ENCODE measurements at regions not wholly inside any gene's neighbourhood (a gene's known extent, or its start where the extent isn't known, plus 50 kb on each side); places are given as distances from the start of the nearest gene placed in this dataset.

DNA sequence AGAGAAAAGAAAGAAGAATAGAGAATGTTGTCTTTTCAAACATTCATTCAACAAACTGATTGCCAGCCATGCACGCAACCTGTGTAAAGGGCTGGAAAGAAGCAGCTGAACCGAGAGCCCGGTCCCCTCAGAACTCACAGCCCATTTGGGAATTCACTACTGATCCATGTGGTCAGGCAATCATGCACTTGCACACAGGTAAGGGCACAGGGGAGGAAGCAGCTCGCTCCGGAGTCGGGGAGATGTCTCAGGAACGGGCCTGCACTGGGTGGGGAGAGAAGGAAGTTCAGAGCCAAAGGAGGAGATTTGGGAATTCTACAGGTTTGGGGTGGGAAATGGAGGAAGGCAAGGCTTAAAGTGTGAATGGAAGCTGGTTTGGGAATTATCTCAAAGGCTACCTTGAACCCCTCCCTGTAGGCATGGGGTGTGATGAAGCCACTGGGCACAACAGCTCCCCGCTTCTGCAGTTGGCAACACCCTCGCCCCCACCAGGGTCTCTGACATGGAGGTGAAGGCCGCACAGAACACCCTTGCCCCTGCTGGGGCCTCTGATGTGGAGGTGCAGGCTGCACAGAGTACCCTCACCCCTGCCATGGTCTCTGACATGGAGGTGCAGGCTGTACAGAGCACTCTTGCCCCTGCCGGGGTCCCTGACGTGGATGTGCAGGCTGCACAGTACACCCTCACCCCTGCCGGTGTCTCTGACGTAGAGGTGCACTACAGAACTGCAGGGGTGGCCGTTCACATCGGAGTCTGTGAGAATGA lies 194.4 kb upstream of the RNF32 start:
- in situ Hi-C loops (cut with HindIII; ENCODE audit: low pct_unique_long_range_greater_than_20kb, low sequenced_read_pairs): no loop called here

DNA sequence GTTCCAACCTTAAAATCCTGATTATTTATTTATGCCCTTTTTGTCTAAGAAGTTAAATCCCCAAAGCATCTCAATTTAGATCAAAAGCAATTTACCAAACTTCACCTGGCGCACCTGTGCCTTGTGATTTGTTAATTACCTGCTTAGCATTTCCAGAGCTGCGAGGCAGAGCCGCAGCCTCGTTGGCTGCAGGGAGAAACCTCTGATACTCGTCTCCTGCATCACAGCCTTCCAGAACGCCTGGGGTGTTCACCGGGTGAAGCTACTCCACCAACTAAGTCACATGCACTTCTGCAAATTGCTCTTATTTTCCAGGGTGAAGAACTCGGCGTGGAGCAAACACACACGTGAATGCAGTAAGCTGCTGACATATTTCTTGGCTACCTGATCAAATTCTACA lies 198.1 kb upstream of the RNF32 start:
- in situ Hi-C loops (cut with HindIII; ENCODE audit: low pct_unique_long_range_greater_than_20kb, low sequenced_read_pairs): no loop called here
- DNase-seq (ENCODE audit: low read depth in 1 of 2, low spot score in 1 of 2): no peak
- TF ChIP-seq JUND (IDR thresholded peaks at IDR 0.05; ENCODE audit: low read depth): no peak

More for the DNA sequence above, 194.4 kb upstream of the RNF32 start:
- no peak for DNase-seq (ENCODE audit: low read depth in 1 of 2, low spot score in 1 of 2)
- TF ChIP-seq JUND (IDR thresholded peaks at IDR 0.05; ENCODE audit: low read depth): no peak

DNA sequence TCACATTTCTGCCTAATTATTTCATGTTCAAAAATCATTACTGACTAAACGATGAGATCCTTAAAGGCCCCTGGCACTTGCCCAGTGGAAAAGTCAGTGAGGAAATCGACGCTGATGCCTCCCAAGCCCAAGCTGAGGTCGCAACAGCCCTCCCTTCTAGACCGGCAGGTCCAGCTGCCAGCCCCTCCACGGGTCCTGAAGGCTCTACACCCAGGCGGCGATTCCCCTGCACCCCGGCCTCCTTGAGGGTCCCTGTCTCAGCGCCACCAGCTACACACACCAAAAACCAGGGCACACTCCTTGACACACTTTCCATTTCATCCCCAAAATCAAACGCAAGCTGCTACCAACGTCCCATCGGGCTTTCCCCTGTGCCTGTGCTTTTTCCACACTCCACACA lies 200.1 kb upstream of the RNF32 start:
- TF ChIP-seq JUND (IDR thresholded peaks at IDR 0.05; ENCODE audit: low read depth): no peak
- in situ Hi-C loops (cut with HindIII; ENCODE audit: low pct_unique_long_range_greater_than_20kb, low sequenced_read_pairs): no loop called here

DNA sequence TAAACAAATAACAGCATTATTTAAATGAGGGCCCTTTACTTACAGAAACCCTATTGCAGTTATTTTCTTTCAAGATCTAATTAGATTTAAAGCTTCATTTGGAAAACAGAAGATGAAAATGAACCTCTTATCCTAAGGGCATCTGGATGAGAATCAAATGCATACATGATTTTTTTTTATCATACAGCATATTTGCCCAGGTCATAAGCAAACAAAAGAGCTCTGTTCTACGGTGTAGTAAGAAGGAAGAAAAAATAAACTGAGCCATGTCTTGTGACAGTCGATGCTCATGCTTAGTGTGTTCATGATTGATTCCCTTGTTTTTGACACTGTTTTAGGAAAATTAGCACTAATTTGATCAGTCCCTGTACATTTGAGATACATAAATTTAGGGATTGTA lies 202.6 kb upstream of the RNF32 start:
- DNase-seq (ENCODE audit: low read depth in 1 of 2, low spot score in 1 of 2): no peak
- in situ Hi-C loops (cut with HindIII; ENCODE audit: low pct_unique_long_range_greater_than_20kb, low sequenced_read_pairs): no loop called here
- no peak for TF ChIP-seq JUND (IDR thresholded peaks at IDR 0.05; ENCODE audit: low read depth)

More for the DNA sequence above, 200.1 kb upstream of the RNF32 start:
- DNase-seq (ENCODE audit: low read depth in 1 of 2, low spot score in 1 of 2): no peak

DNA sequence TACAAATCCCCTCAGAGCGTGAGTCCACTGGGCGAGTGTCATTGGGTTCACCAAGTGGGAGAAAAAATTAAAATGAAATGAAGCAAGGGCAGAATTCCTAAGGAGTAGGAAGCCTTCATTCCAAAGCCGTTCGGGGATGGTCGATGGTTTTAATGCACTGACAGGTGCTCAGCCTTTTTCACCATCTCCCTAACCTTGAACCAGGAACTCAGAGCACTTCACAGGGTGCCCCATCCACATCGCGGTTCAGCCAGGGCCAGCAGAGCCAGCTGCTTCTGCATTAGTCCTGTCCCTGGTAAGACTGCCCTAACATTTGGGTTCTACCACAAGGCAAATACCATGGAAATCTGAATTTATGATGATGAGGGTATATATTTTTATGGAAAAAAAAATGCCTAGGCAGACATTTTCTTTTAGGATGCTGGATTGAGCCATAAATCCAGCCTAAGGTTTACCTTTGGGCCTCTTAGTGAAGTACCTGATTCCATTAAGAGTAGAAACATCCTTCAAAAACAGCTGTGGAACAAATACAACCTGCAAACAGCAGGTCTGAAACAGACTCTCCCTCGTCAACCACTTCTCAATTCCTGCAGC lies 203.5 kb upstream of the RNF32 start:
- no peak for TF ChIP-seq JUND (IDR thresholded peaks at IDR 0.05; ENCODE audit: low read depth)
- DNase-seq (ENCODE audit: low read depth in 1 of 2, low spot score in 1 of 2): no peak
- in situ Hi-C loops (cut with HindIII; ENCODE audit: low pct_unique_long_range_greater_than_20kb, low sequenced_read_pairs): no loop called here

DNA sequence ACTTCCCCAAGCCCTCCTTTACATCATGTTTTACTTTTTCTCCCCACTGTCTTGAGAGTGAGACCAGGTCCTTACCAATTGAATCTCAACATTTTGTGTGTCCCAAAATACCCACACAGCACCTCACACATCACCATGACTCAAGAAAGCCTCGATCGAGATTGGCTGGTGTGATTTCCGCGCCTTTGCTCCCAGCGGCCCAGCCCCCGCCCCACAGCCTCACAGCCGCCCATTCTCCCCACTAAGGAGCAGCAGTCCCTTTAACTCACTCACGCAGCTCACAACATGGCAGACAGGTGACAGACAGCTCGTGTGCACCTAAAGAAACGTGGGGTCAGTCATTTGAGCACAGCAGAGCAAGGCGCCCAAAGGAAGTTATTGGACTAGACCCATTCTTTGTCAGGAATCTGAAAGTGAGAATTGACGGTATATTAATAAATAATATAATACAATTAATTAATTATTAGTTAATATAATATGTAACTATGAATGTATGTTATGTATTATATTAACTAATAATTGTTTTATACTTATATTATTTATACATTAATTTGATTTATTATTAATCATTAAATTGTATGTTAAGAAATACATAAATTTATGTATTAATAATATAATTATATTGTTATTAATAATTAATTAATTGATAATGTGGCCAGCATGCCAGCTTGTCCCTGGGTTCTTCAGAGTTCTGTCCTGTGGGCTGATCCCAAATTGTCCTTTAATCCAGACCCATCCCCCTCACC lies 204.9 kb upstream of the RNF32 start:
- DNase-seq (ENCODE audit: low read depth in 1 of 2, low spot score in 1 of 2): no peak
- in situ Hi-C loops (cut with HindIII; ENCODE audit: low pct_unique_long_range_greater_than_20kb, low sequenced_read_pairs): no loop called here
- TF ChIP-seq JUND (IDR thresholded peaks at IDR 0.05; ENCODE audit: low read depth): no peak

DNA sequence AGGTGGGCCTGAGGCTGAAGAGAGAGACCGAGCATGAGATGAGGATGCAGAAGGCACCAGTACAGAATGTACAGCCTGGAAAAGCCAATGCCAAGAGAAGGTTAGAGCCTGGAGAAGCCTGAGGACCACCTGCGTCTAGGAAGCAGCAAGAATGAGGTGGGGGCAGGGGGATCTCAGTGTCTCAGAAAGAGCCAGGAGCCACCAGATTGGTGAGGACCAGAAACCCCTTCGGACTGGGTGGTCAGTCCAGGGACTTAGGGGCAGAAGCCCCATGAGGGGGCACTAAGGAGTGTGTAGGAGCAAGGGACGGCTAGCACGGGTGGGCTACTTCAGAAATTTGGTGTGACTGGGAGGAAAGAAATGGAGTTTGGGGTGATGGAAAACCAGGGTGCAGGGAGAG lies 205.9 kb upstream of the RNF32 start:
- no peak for TF ChIP-seq JUND (IDR thresholded peaks at IDR 0.05; ENCODE audit: low read depth)
- DNase-seq (ENCODE audit: low read depth in 1 of 2, low spot score in 1 of 2): no peak
- in situ Hi-C loops (cut with HindIII; ENCODE audit: low pct_unique_long_range_greater_than_20kb, low sequenced_read_pairs): no loop called here

DNA sequence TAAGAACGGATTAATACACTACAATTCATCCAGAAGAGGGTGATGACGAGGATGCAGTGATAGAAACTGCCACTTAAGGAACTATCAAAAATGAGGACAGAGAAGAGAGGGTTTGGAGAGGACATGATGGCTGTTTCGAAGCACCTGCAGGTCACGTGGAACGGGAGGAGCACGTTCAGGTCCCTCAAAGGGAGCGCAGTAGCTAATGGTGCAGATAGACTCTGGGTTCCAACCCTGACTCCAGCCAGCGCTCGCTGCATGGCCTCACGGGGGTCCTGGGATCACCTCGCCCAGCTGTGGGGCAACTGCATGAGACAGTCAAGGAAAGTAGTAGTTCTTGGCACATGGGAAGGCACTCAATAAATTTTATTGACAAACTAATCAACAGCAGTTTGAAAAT lies 208.6 kb upstream of the RNF32 start:
- in situ Hi-C loops (cut with HindIII; ENCODE audit: low pct_unique_long_range_greater_than_20kb, low sequenced_read_pairs): no loop called here
- no peak for TF ChIP-seq JUND (IDR thresholded peaks at IDR 0.05; ENCODE audit: low read depth)
- DNase-seq (ENCODE audit: low read depth in 1 of 2, low spot score in 1 of 2): no peak

DNA sequence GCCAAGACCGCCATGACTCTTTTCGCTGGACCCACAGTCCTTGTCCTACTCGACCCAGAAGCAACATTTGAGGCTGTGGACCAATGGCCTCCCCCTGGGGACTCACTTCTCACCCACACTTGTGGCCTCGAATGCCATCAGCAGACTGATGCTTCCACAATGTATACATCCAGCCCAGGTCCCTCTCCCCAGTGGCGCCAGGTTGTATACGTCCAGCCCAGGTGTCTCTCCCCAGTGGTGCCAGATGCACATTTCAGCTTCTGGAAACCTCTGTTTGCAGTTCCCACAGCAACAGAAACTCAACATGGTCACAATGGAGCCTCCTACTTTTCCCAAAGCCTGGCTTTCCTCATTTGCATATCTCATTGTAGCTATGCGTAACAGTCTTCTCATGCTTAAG lies 210.5 kb upstream of the RNF32 start:
- no peak for DNase-seq (ENCODE audit: low read depth in 1 of 2, low spot score in 1 of 2)
- TF ChIP-seq JUND (IDR thresholded peaks at IDR 0.05; ENCODE audit: low read depth): no peak
- in situ Hi-C loops (cut with HindIII; ENCODE audit: low pct_unique_long_range_greater_than_20kb, low sequenced_read_pairs): no loop called here

DNA sequence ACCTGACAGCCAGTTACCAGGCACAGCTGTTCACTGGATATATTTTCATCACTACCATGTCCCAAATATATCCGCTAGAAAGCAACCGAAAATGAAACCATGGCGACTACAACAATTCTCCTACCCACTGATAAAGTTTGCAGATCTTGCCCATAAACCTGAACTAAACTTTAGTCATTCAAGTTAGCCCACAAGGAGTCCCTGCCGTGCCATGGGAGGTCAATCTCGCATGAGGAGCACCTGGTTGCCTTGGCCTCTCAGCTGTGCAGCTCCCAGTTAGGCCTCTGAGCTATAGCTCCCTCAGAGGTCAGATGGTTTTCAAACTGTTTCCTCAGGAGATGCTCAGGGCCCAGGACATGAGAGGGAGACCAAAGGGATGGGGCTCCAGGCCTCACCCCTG lies 211.1 kb upstream of the RNF32 start:
- no peak for DNase-seq (ENCODE audit: low read depth in 1 of 2, low spot score in 1 of 2)
- in situ Hi-C loops (cut with HindIII; ENCODE audit: low pct_unique_long_range_greater_than_20kb, low sequenced_read_pairs): no loop called here
- no peak for TF ChIP-seq JUND (IDR thresholded peaks at IDR 0.05; ENCODE audit: low read depth)

DNA sequence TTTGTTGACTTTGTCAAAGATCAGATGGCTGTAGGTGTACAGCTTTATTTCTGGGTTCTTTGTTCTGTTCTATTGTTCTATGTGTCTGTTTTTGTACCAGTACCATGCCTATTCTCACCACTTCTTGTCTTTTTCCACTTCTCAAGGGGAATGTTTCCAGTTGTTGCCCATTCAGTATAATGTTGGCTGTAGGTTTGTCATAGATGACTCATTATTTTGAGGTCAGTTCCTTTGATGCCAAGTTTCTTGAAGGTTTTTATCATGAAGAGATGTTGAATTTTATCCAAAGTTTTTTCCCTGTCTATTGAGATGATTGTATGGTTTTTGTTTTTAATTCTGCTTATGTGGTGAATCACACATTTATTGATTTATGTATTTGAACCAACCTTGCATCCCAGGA lies 216.7 kb upstream of the RNF32 start:
- no peak for DNase-seq (ENCODE audit: low read depth in 1 of 2, low spot score in 1 of 2)
- in situ Hi-C loops (cut with HindIII; ENCODE audit: low pct_unique_long_range_greater_than_20kb, low sequenced_read_pairs): no loop called here
- TF ChIP-seq JUND (IDR thresholded peaks at IDR 0.05; ENCODE audit: low read depth): no peak

DNA sequence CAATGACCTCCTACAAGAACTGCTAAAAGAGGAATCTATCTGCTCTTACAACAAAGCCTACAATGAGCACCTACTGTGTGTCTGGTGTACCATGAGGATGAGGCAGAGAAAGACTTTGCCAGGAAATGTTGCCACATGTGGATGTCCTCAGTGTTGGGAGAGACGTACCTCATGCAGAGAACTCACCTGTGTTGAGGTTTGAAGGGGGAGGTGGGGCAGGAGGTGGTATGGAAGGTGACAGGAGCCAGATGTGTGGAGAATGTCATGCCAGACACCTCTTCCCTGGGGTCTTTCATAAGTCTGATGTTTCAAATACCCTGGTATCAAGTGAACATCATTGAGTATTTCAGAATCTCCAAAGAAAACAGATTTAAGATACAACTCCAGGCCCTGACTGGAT lies 220.1 kb upstream of the RNF32 start:
- no peak for TF ChIP-seq JUND (IDR thresholded peaks at IDR 0.05; ENCODE audit: low read depth)
- DNase-seq (ENCODE audit: low read depth in 1 of 2, low spot score in 1 of 2): no peak
- in situ Hi-C loops (cut with HindIII; ENCODE audit: low pct_unique_long_range_greater_than_20kb, low sequenced_read_pairs): no loop called here

DNA sequence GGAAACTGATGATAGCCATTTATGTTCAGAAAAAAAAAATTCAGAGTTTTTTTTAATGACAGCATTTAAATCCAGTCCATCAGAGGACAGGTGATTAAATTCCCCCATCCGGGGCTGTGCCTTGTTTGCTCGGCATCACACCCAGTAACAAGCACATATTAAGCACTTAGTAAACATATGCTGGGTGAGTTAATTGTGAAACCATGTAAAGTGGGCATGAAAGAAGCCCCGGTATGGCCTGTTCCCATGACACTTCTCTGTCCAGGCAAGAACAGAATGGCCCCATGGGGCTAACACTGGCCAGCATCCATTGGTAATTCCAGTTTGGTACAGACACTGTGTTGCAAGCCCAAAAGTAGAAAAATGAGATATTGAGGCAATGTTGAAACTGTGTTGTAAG lies 220.8 kb upstream of the RNF32 start:
- TF ChIP-seq JUND (IDR thresholded peaks at IDR 0.05; ENCODE audit: low read depth): no peak
- in situ Hi-C loops (cut with HindIII; ENCODE audit: low pct_unique_long_range_greater_than_20kb, low sequenced_read_pairs): no loop called here
- no peak for DNase-seq (ENCODE audit: low read depth in 1 of 2, low spot score in 1 of 2)
